GM23338 (cell line): ENCODE measurements at regions not wholly inside any gene's neighbourhood (a gene's known extent, or its start where the extent isn't known, plus 50 kb on each side); places are given as distances from the start of the nearest gene placed in this dataset.

ENCODE experiments used
- ATAC-seq: fragments of 200-7000 bp; cut with Tn5 transposase; 3 replicates; pipeline ENCODE4 v1.9.1; 2020
- DNase-seq: peaks from one replicate; pipeline ENCODE4 v3.0.0-alpha.2; 2015; ENCODE audit warnings: low spot score
- H2AFZ ChIP-seq: fragments of 200-600 bp; sonication (generic); 2 replicates; pipeline ENCODE4 v1.8.0; 2016; ENCODE audit warnings: antibody characterized with exemption, mild to moderate bottlenecking, moderate library complexity
- H3F3A ChIP-seq: fragments of 200-600 bp; sonication (generic); replicated peaks from 2 replicates; pipeline ENCODE4 v1.8.0; 2017; ENCODE audit warnings: antibody characterized with exemption, mixed run types, low read depth
- H3K27ac ChIP-seq: fragments of 200-600 bp; sonication (generic); 2 replicates; pipeline ENCODE4 v1.6.1; 2016; ENCODE audit warnings: low read depth
- H3K27me3 ChIP-seq: fragments of 200-600 bp; sonication (generic); 2 replicates; pipeline ENCODE4 v1.8.0; 2016; ENCODE audit warnings: mild to moderate bottlenecking, mixed run types, moderate library complexity; ENCODE audit not compliant: insufficient read depth
- H3K36me3 ChIP-seq: fragments of 200-600 bp; sonication (generic); 2 replicates; pipeline ENCODE4 v1.8.0; 2016; ENCODE audit warnings: mild to moderate bottlenecking; ENCODE audit not compliant: insufficient read depth
- H3K4me1 ChIP-seq: fragments of 200-600 bp; sonication (generic); 2 replicates; pipeline ENCODE4 v1.8.0; 2016; ENCODE audit warnings: mild to moderate bottlenecking, moderate library complexity; ENCODE audit not compliant: insufficient read depth
- H3K4me2 ChIP-seq: fragments of 200-600 bp; sonication (generic); 2 replicates; pipeline ENCODE4 v1.7.1; 2017; ENCODE audit warnings: mixed run types
- H3K4me3 ChIP-seq: fragments of 200-600 bp; sonication (generic); 2 replicates; pipeline ENCODE4 v1.6.1; 2016; ENCODE audit warnings: mixed run types
- H3K79me2 ChIP-seq: fragments of 200-600 bp; sonication (generic); replicated peaks from 2 replicates; pipeline ENCODE4 v1.8.0; 2017; ENCODE audit warnings: mild to moderate bottlenecking; ENCODE audit not compliant: insufficient read depth
- H3K9me2 ChIP-seq: fragments of 200-600 bp; sonication (generic); 2 replicates; pipeline ENCODE4 v1.8.0; 2017; ENCODE audit not compliant: insufficient read depth
- H4K20me1 ChIP-seq: fragments of 200-600 bp; sonication (generic); replicated peaks from 2 replicates; pipeline ENCODE4 v1.8.0; 2017; ENCODE audit warnings: mild to moderate bottlenecking; ENCODE audit not compliant: insufficient read depth
- H3K27ac Mint-ChIP-seq: 2 replicates; pipeline ENCODE4 v1.8.0; 2020; ENCODE audit warnings: inconsistent platforms, mild to moderate bottlenecking, moderate library complexity, mixed read lengths
- H3K27me3 Mint-ChIP-seq: 3 replicates; pipeline ENCODE4 v1.8.0; 2022; ENCODE audit warnings: low read depth, mild to moderate bottlenecking, moderate library complexity, mixed read lengths, inconsistent platforms; ENCODE audit not compliant: insufficient read depth, poor library complexity
- H3K36me3 Mint-ChIP-seq: 3 replicates; pipeline ENCODE4 v1.8.0; 2021; ENCODE audit warnings: low read depth, mild to moderate bottlenecking, inconsistent platforms, moderate library complexity, mixed read lengths
- H3K4me1 Mint-ChIP-seq: 3 replicates; pipeline ENCODE4 v1.8.0; 2020; ENCODE audit warnings: mild to moderate bottlenecking, inconsistent platforms, mixed read lengths
- H3K4me3 Mint-ChIP-seq: 3 replicates; pipeline ENCODE4 v1.8.0; 2021; ENCODE audit warnings: moderate library complexity, mild to moderate bottlenecking, inconsistent platforms, mixed read lengths
- H3K9me3 Mint-ChIP-seq: 3 replicates; pipeline ENCODE4 v1.8.0; 2020; ENCODE audit warnings: moderate library complexity, mild to moderate bottlenecking, inconsistent platforms, mixed read lengths
- CREB1 ChIP-seq: fragments of 250-450 bp; sonication (Bioruptor Pico); IDR thresholded peaks from 2 replicates; pipeline ENCODE4 v1.5.0; 2020; ENCODE audit warnings: low read depth, mild to moderate bottlenecking, moderate library complexity
- EZH2 ChIP-seq: fragments of 200-600 bp; sonication (generic); IDR thresholded peaks from one replicate; pipeline ENCODE4 v1.8.0; 2017; ENCODE audit warnings: antibody characterized with exemption, mild to moderate bottlenecking, low read depth; ENCODE audit not compliant: unreplicated experiment
- EZH2phosphoT487 ChIP-seq: fragments of 200-600 bp; sonication (generic); IDR thresholded peaks from one replicate; pipeline ENCODE4 v1.8.1; 2018; ENCODE audit warnings: antibody characterized with exemption; ENCODE audit not compliant: unreplicated experiment
- JUNB ChIP-seq: IDR thresholded peaks from one replicate; pipeline ENCODE4 v1.6.1; 2016; ENCODE audit warnings: antibody characterized with exemption; ENCODE audit not compliant: unreplicated experiment
- NANOG ChIP-seq: IDR thresholded peaks from 2 replicates; pipeline ENCODE4 v1.6.1; 2016; ENCODE audit warnings: antibody characterized with exemption, borderline replicate concordance
- POLR2AphosphoS5 ChIP-seq: IDR thresholded peaks from 2 replicates; pipeline ENCODE4 v1.6.1; 2016; ENCODE audit warnings: antibody characterized with exemption, low read depth
- REST ChIP-seq: IDR thresholded peaks from one replicate; pipeline ENCODE4 v1.6.1; 2018; ENCODE audit warnings: antibody characterized with exemption; ENCODE audit not compliant: unreplicated experiment
- STAT1 ChIP-seq: IDR thresholded peaks from one replicate; pipeline ENCODE4 v1.6.1; 2016; ENCODE audit warnings: antibody characterized with exemption; ENCODE audit not compliant: unreplicated experiment
- ZNF114 ChIP-seq: fragments of 250-450 bp; sonication (Bioruptor Pico); IDR thresholded peaks from 2 replicates; pipeline ENCODE4 v1.5.0; 2020; ENCODE audit warnings: mild to moderate bottlenecking, moderate library complexity
- TF ChIP-seq, protein P1 (sequence below), 2 experiments: fragments of 200-600 bp in 1 of 2; sonication (generic) in 1 of 2; conservative IDR thresholded peaks; 2 replicates each; pipeline versions ENCODE4 v1.5.1 to v1.6.1; 2016 to 2017; ENCODE audit warnings: antibody characterized with exemption in 2 of 2, low read depth in 2 of 2, mild to moderate bottlenecking in 2 of 2, moderate library complexity in 1 of 2
- TF ChIP-seq, protein P2 (sequence below): IDR thresholded peaks from 2 replicates; pipeline ENCODE4 v1.6.1; 2016; ENCODE audit warnings: antibody characterized with exemption
- TF ChIP-seq, protein P3 (sequence below): fragments of 250-450 bp; sonication (Bioruptor Pico); IDR thresholded peaks from 2 replicates; pipeline ENCODE4 v1.5.0; 2020; ENCODE audit warnings: mild to moderate bottlenecking, moderate library complexity

DNA sequence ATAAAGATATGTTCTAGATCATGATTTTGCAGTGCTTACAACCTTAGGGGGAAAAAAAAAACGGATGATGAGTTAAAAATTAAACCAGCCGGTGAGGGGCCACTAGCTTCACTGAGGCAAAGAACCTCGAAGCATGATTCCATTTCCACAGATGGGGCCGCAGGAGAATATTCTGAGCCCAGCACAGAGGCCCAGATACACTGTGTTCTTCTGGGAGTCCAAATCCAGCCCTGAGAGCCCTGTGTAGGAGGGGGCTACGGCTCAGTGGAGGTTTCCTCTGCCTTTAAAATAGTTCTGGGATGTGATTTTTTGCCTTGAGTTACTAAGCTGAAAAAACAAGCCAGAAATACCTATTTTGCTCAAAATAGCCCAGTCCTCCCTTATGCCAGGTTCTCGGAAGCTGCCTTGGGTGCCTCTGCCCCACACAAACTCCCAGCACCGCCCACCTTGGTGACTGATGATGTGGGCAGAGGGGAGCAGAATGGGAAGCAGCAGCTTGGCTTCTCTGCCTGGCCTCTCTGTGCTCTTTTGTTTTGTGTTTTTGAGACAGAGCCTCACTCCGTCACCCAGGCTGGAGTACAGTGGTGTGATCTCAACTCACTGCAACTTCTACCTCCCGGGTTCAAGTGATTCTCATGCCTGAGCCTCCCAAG, 105.4 kb upstream of the BCL2L14 start:
- H3K27me3 Mint-ChIP-seq: peaks cover 10% of the 10 kb centered on the region
- no peak overlapping the region for H3K4me3 Mint-ChIP-seq
- Histone ChIP-seq H3K4me1 (peaks cover 10% of the 10 kb centered on the region; the same call in 1 of the 2 replicates), H4K20me1 (no peaks in the 10 kb centered on the region), H2AFZ (no peak overlapping the region), H3K9me2 (no peaks in the 10 kb centered on the region), H3K4me3 (no peak overlapping the region), H3K27me3 (no peaks in the 10 kb centered on the region), H3K79me2 (no peaks in the 10 kb centered on the region), H3K27ac (no peak overlapping the region), H3F3A (no peaks in the 10 kb centered on the region), H3K36me3 (no peaks in the 10 kb centered on the region), H3K4me2 (no peak overlapping the region)
- ATAC-seq (no peak), DNase-seq (no peak)
- H3K27ac Mint-ChIP-seq: no peak overlapping the region
- TF ChIP-seq REST (no peak), POLR2AphosphoS5 (no peak), EZH2 (no peak), EZH2phosphoT487 (no peak), NANOG (no peak), ZNF114 (no peak), JUNB (no peak), STAT1 (no peak), CREB1 (CRISPR knock-in tag) (no peak)
- TF ChIP-seq, protein P1, sequence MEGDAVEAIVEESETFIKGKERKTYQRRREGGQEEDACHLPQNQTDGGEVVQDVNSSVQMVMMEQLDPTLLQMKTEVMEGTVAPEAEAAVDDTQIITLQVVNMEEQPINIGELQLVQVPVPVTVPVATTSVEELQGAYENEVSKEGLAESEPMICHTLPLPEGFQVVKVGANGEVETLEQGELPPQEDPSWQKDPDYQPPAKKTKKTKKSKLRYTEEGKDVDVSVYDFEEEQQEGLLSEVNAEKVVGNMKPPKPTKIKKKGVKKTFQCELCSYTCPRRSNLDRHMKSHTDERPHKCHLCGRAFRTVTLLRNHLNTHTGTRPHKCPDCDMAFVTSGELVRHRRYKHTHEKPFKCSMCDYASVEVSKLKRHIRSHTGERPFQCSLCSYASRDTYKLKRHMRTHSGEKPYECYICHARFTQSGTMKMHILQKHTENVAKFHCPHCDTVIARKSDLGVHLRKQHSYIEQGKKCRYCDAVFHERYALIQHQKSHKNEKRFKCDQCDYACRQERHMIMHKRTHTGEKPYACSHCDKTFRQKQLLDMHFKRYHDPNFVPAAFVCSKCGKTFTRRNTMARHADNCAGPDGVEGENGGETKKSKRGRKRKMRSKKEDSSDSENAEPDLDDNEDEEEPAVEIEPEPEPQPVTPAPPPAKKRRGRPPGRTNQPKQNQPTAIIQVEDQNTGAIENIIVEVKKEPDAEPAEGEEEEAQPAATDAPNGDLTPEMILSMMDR (conservative IDR thresholded peaks at IDR 0.05; ENCODE audit: low read depth in 2 of 2): no peak
- TF ChIP-seq, protein P2, sequence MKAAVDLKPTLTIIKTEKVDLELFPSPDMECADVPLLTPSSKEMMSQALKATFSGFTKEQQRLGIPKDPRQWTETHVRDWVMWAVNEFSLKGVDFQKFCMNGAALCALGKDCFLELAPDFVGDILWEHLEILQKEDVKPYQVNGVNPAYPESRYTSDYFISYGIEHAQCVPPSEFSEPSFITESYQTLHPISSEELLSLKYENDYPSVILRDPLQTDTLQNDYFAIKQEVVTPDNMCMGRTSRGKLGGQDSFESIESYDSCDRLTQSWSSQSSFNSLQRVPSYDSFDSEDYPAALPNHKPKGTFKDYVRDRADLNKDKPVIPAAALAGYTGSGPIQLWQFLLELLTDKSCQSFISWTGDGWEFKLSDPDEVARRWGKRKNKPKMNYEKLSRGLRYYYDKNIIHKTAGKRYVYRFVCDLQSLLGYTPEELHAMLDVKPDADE: no peak
- TF ChIP-seq, protein P3, sequence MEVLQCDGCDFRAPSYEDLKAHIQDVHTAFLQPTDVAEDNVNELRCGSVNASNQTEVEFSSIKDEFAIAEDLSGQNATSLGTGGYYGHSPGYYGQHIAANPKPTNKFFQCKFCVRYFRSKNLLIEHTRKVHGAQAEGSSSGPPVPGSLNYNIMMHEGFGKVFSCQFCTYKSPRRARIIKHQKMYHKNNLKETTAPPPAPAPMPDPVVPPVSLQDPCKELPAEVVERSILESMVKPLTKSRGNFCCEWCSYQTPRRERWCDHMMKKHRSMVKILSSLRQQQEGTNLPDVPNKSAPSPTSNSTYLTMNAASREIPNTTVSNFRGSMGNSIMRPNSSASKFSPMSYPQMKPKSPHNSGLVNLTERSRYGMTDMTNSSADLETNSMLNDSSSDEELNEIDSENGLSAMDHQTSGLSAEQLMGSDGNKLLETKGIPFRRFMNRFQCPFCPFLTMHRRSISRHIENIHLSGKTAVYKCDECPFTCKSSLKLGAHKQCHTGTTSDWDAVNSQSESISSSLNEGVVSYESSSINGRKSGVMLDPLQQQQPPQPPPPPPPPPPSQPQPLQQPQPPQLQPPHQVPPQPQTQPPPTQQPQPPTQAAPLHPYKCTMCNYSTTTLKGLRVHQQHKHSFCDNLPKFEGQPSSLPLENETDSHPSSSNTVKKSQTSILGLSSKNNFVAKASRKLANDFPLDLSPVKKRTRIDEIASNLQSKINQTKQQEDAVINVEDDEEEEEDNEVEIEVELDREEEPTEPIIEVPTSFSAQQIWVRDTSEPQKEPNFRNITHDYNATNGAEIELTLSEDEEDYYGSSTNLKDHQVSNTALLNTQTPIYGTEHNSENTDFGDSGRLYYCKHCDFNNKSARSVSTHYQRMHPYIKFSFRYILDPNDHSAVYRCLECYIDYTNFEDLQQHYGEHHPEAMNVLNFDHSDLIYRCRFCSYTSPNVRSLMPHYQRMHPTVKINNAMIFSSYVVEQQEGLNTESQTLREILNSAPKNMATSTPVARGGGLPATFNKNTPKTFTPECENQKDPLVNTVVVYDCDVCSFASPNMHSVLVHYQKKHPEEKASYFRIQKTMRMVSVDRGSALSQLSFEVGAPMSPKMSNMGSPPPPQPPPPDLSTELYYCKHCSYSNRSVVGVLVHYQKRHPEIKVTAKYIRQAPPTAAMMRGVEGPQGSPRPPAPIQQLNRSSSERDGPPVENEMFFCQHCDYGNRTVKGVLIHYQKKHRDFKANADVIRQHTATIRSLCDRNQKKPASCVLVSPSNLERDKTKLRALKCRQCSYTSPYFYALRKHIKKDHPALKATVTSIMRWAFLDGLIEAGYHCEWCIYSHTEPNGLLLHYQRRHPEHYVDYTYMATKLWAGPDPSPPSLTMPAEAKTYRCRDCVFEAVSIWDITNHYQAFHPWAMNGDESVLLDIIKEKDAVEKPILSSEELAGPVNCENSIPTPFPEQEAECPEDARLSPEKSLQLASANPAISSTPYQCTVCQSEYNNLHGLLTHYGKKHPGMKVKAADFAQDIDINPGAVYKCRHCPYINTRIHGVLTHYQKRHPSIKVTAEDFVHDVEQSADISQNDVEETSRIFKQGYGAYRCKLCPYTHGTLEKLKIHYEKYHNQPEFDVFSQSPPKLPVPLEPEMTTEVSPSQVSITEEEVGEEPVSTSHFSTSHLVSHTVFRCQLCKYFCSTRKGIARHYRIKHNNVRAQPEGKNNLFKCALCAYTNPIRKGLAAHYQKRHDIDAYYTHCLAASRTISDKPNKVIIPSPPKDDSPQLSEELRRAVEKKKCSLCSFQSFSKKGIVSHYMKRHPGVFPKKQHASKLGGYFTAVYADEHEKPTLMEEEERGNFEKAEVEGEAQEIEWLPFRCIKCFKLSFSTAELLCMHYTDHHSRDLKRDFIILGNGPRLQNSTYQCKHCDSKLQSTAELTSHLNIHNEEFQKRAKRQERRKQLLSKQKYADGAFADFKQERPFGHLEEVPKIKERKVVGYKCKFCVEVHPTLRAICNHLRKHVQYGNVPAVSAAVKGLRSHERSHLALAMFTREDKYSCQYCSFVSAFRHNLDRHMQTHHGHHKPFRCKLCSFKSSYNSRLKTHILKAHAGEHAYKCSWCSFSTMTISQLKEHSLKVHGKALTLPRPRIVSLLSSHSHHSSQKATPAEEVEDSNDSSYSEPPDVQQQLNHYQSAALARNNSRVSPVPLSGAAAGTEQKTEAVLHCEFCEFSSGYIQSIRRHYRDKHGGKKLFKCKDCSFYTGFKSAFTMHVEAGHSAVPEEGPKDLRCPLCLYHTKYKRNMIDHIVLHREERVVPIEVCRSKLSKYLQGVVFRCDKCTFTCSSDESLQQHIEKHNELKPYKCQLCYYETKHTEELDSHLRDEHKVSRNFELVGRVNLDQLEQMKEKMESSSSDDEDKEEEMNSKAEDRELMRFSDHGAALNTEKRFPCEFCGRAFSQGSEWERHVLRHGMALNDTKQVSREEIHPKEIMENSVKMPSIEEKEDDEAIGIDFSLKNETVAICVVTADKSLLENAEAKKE (CRISPR knock-in tag): no peak
- H3K36me3 Mint-ChIP-seq: no peaks in the 10 kb centered on the region
- peaks cover 32% of the 10 kb centered on the region for H3K4me1 Mint-ChIP-seq
- peaks cover 6% of the 10 kb centered on the region; the same call in 1 of the 3 replicates for H3K9me3 Mint-ChIP-seq
